B cell (primary cell): ENCODE measurements at regions not wholly inside any gene's neighbourhood (a gene's known extent, or its start where the extent isn't known, plus 50 kb on each side); places are given as distances from the start of the nearest gene placed in this dataset.

Source experiments
- ATAC-seq: fragments of 200-7000 bp; cut with Tn5 transposase; one replicate; pipeline ENCODE4 v1.10.0; 2021; ENCODE audit warnings: low read depth, mild to moderate bottlenecking, moderate number of reproducible peaks, moderate library complexity
- CTCF ChIA-PET: fragments of 350-600 bp; sonication (Branson Sonifier 250); formaldehyde crosslinking; loops from one replicate; lab custom pipeline; 2021; ENCODE audit warnings: antibody characterized with exemption, inconsistent platforms; lab: Charles Lee
- POLR2A ChIA-PET: fragments of 350-600 bp; sonication (Branson Sonifier 250); formaldehyde crosslinking; loops from one replicate; lab custom pipeline; 2021; ENCODE audit warnings: antibody characterized with exemption; lab: Charles Lee
- DNase-seq: peaks from one replicate; pipeline ENCODE4 v3.0.0; 2013
- H2AFZ ChIP-seq: 2 replicates; pipeline ENCODE4 v1.6.1; 2012; ENCODE audit warnings: mild to moderate bottlenecking, low read depth, low read length; ENCODE audit not compliant: insufficient read depth, poor library complexity, severe bottlenecking
- H3K27ac ChIP-seq, 2 donors: 1 replicate in 1 of 2; 2 replicates in 1 of 2; pipeline ENCODE4 v1.5.1; 2012 to 2013; ENCODE audit warnings: low read length in 2 of 2, mild to moderate bottlenecking in 2 of 2, moderate library complexity in 1 of 2
- H3K27me3 ChIP-seq, 4 experiments: fragments of 200-600 bp in 1 of 4; sonication (generic) in 1 of 4; replicated peaks in 1 of 4; 1 replicate in 2 of 4; 2 replicates in 2 of 4; pipeline versions ENCODE4 v1.6.1 to v1.7.0; 2013 to 2016; ENCODE audit warnings: low read length in 3 of 4, mild to moderate bottlenecking in 2 of 4, mixed read lengths in 1 of 4, moderate library complexity in 1 of 4; ENCODE audit not compliant: insufficient read depth in 4 of 4, control insufficient read depth in 3 of 4; ENCODE audit errors: control extremely low read depth in 1 of 4
- H3K36me3 ChIP-seq, 2 experiments: replicated peaks in 1 of 2; 1 replicate in 1 of 2; 2 replicates in 1 of 2; pipeline versions ENCODE4 v1.6.1 to v1.7.1; 2013; ENCODE audit warnings: low read length in 1 of 2; ENCODE audit not compliant: insufficient read depth in 2 of 2, control insufficient read depth in 1 of 2; ENCODE audit errors: control extremely low read depth in 1 of 2, extremely low read depth in 1 of 2
- H3K4me1 ChIP-seq, 2 donors: fragments of 200-600 bp in 1 of 2; sonication (generic) in 1 of 2; 1 replicate in 1 of 2; 2 replicates in 1 of 2; pipeline versions ENCODE4 v1.5.1 to v1.6.1; 2013 to 2017; ENCODE audit warnings: low read length in 2 of 2; ENCODE audit not compliant: control insufficient read depth in 2 of 2, insufficient read depth in 2 of 2
- H3K4me2 ChIP-seq: replicated peaks from 2 replicates; pipeline ENCODE3; 2012; ENCODE audit warnings: mild to moderate bottlenecking, low read depth, low read length; ENCODE audit not compliant: poor library complexity, severe bottlenecking
- H3K4me3 ChIP-seq, 5 experiments: fragments of 200-600 bp in 1 of 5; sonication (generic) in 1 of 5; 1 replicate in 3 of 5; 2 replicates in 2 of 5; pipeline versions ENCODE4 v1.5.1 to v1.7.0; 2011 to 2016; ENCODE audit warnings: low read length in 4 of 5, mild to moderate bottlenecking in 4 of 5, low read depth in 2 of 5, control low read depth in 1 of 5, moderate library complexity in 1 of 5; ENCODE audit not compliant: insufficient read depth in 1 of 5; ENCODE audit errors: control extremely low read depth in 1 of 5, extremely low read depth in 1 of 5
- H3K79me2 ChIP-seq: fragments of 200-600 bp; sonication (generic); one replicate; pipeline ENCODE4 v1.6.0; 2016; ENCODE audit warnings: low read length; ENCODE audit not compliant: control insufficient read depth, insufficient read depth
- H3K9ac ChIP-seq: fragments of 200-600 bp; sonication (generic); 2 replicates; pipeline ENCODE4 v1.6.1; 2017; ENCODE audit warnings: mild to moderate bottlenecking, low read length, moderate library complexity
- H3K9me3 ChIP-seq, 3 donors: one replicate each; pipeline versions ENCODE4 v1.6.1 to v1.7.1; 2013; ENCODE audit warnings: low read length in 2 of 3; ENCODE audit not compliant: control insufficient read depth in 2 of 3, insufficient read depth in 1 of 3; ENCODE audit errors: control extremely low read depth in 1 of 3
- H4K20me1 ChIP-seq: 2 replicates; pipeline ENCODE4 v1.6.0; 2012; ENCODE audit warnings: mild to moderate bottlenecking, low read length; ENCODE audit not compliant: insufficient read depth, control insufficient read depth, poor library complexity, severe bottlenecking
- H3K27ac Mint-ChIP-seq: one replicate; pipeline ENCODE4 v1.8.0; 2021; ENCODE audit warnings: mixed read lengths
- H3K27me3 Mint-ChIP-seq: one replicate; pipeline ENCODE4 v1.8.0; 2021; ENCODE audit warnings: mixed read lengths
- H3K4me1 Mint-ChIP-seq: one replicate; pipeline ENCODE4 v1.8.0; 2021; ENCODE audit warnings: mixed read lengths
- H3K4me3 Mint-ChIP-seq: one replicate; pipeline ENCODE4 v1.8.0; 2021; ENCODE audit warnings: mixed read lengths
- H3K9me3 Mint-ChIP-seq: one replicate; pipeline ENCODE4 v1.8.0; 2022; ENCODE audit warnings: mixed read lengths; ENCODE audit not compliant: insufficient read depth
- EZH2 ChIP-seq: IDR thresholded peaks from 2 replicates; pipeline ENCODE4 v1.6.1; 2012; ENCODE audit warnings: borderline replicate concordance, low read depth, mild to moderate bottlenecking, moderate library complexity, low read length; ENCODE audit not compliant: insufficient read depth, poor library complexity, severe bottlenecking
- WGBS: methylation state at CpG from one replicate; pipeline ENCODE4 v1.1.5; 2013; ENCODE audit warnings: missing lambda C conversion rate; ENCODE audit not compliant: insufficient coverage; 5-methylcytosine and 5-hydroxymethylcytosine counted together
- intact Hi-C: fragments of 100-400 bp; cut with micrococcal nuclease; formaldehyde crosslinking; loops from one replicate; pipeline ENCODE4 v1.10.0; 2022
- TF ChIP-seq, protein P1 (sequence below): fragments of 200-600 bp; IDR thresholded peaks from one replicate; pipeline ENCODE4 v1.8.0; 2022; ENCODE audit warnings: antibody characterized with exemption, mild to moderate bottlenecking

- H3K4me3 Mint-ChIP-seq, result no peak overlapping the region
- no peaks in the 10 kb centered on the region for H3K4me1 Mint-ChIP-seq
- H3K9me3 ChIP-seq, result peaks cover 0 to 2% (median 0%) of the 10 kb centered on the region in 3 donors
- no peak overlapping the region for H3K4me3 ChIP-seq
- no peak overlapping the region for H3K27ac Mint-ChIP-seq
- CTCF ChIA-PET, result no interaction called here
- intact Hi-C loops, result no loop called here
- H3K79me2 ChIP-seq, result no peaks in the 10 kb centered on the region
- no peaks in the 10 kb centered on the region for H3K36me3 ChIP-seq
- no peaks in the 10 kb centered on the region for H3K27me3 Mint-ChIP-seq
- no peak for ATAC-seq
- no peak overlapping the region for H3K4me2 ChIP-seq
- H3K9me3 Mint-ChIP-seq, result no peaks in the 10 kb centered on the region
- no peak overlapping the region for H3K27ac ChIP-seq
- no peaks in the 10 kb centered on the region for H3K4me1 ChIP-seq
- no peak overlapping the region for H2AFZ ChIP-seq
- TF ChIP-seq EZH2, result no peak
- TF ChIP-seq, protein P1, sequence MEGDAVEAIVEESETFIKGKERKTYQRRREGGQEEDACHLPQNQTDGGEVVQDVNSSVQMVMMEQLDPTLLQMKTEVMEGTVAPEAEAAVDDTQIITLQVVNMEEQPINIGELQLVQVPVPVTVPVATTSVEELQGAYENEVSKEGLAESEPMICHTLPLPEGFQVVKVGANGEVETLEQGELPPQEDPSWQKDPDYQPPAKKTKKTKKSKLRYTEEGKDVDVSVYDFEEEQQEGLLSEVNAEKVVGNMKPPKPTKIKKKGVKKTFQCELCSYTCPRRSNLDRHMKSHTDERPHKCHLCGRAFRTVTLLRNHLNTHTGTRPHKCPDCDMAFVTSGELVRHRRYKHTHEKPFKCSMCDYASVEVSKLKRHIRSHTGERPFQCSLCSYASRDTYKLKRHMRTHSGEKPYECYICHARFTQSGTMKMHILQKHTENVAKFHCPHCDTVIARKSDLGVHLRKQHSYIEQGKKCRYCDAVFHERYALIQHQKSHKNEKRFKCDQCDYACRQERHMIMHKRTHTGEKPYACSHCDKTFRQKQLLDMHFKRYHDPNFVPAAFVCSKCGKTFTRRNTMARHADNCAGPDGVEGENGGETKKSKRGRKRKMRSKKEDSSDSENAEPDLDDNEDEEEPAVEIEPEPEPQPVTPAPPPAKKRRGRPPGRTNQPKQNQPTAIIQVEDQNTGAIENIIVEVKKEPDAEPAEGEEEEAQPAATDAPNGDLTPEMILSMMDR, result no peak
- no peak overlapping the region for H3K9ac ChIP-seq
- H4K20me1 ChIP-seq, result no peaks in the 10 kb centered on the region
- DNase-seq, result no peak
- H3K27me3 ChIP-seq, result no peaks in the 10 kb centered on the region
- WGBS, result 71% methylated on average over 2 of the region's 2 CpGs
- POLR2A ChIA-PET, result no interaction called here
Observed at GRCh38 chr3:29152379-29152778, 128.5 kb upstream of the RBMS3 start.

GRCh38 chr3:29153811-29154210 lies 127.1 kb upstream of the RBMS3 start:
- POLR2A ChIA-PET, result no interaction called here
- no CpG with 5 or more reads among the region's 3 CpGs for WGBS
- no peaks in the 10 kb centered on the region for H4K20me1 ChIP-seq
- Mint-ChIP-seq H3K27ac (no peak overlapping the region), H3K9me3 (no peaks in the 10 kb centered on the region), H3K4me1 (no peaks in the 10 kb centered on the region), H3K27me3 (no peaks in the 10 kb centered on the region), H3K4me3 (no peak overlapping the region)
- no peak for ATAC-seq
- TF ChIP-seq, protein P1, result no peak
- TF ChIP-seq EZH2, result no peak
- no peak overlapping the region for H3K27ac ChIP-seq
- no peak overlapping the region for H3K9ac ChIP-seq
- intact Hi-C loops, result no loop called here
- no peaks in the 10 kb centered on the region for H3K79me2 ChIP-seq
- H3K36me3 ChIP-seq, result no peaks in the 10 kb centered on the region
- no peak overlapping the region for H3K4me3 ChIP-seq
- peaks cover 0 to 2% (median 0%) of the 10 kb centered on the region in 3 donors for H3K9me3 ChIP-seq
- H3K4me2 ChIP-seq, result no peak overlapping the region
- no peak overlapping the region for H2AFZ ChIP-seq
- H3K27me3 ChIP-seq, result no peaks in the 10 kb centered on the region
- no peaks in the 10 kb centered on the region for H3K4me1 ChIP-seq
- CTCF ChIA-PET, result no interaction called here
- DNase-seq, result no peak
